ENCODE measurements at regions not wholly inside any gene's neighbourhood (a gene's known extent, or its start where the extent isn't known, plus 50 kb on each side); places are given as distances from the start of the nearest gene placed in this dataset.

DNA sequence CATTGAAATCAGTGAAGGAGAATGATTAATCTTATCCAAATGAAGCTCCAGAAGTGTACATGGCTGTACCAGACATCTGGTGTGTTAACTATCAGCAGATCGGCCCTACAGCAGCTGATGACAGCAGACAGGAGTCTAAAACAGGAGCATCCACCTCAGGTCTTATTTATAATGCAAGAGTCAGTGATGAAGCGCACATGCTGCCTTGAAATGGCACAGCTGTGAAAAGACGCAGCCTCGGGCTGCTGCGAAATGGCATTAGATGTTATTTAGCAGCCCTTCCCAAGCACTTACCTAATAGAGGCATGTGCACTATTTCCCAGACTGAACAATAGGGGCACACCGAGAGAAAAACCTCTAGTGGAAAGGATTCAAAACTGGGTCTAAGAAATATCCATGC, 472.3 kb upstream of the CBLB start:
- Histone ChIP-seq H3K27me3 (replicated peaks) (no peaks in the 10 kb centered on the region), H3K4me3 (ENCODE audit: low read depth, low read length) (no peak overlapping the region), H3K36me3 (replicated peaks) (no peaks in the 10 kb centered on the region), H3K27ac (no peak overlapping the region)
- no peak for TF ChIP-seq CTCF (IDR thresholded peaks at IDR 0.05; ENCODE audit: low read depth, low read length, missing control alignments)
- in situ Hi-C loops (cut with HindIII; ENCODE audit: low pct_ligation_motif_present, low sequenced_read_pairs), result no loop called here
- DNase-seq, result no peak

DNA sequence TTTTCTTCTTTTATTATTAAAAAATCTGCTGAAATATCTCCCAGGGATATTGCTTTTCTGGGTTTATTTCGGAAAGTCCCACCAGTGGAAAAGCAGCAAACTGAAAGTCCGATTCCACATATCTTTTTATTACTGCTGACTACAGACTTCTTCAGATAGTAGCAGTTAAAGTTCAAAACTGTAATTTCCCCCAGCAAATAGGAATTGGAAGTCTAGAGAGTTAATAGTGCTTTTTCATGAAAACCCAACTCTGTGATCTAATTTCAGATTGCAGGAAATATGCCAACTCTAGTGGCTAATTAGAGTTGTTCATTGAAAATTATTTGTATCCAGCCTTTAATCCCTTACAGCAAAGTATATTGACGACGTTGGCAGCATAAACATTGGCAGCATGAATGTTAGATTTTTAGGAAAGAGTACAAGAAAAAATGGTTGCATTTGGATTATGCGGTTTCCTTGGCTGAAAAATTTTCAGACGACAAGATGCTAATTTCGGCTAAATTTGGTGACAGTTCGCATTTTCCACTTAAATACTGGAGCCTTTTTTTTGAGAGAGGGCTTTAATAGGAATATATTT, 472.9 kb upstream of the CBLB start:
- in situ Hi-C loops (cut with HindIII; ENCODE audit: low pct_ligation_motif_present, low sequenced_read_pairs), result no loop called here
- DNase-seq, result no peak
- Histone ChIP-seq H3K4me3 (ENCODE audit: low read depth, low read length) (no peak overlapping the region), H3K27ac (no peak overlapping the region), H3K27me3 (replicated peaks) (no peaks in the 10 kb centered on the region), H3K36me3 (replicated peaks) (no peaks in the 10 kb centered on the region)
- no peak for TF ChIP-seq CTCF (IDR thresholded peaks at IDR 0.05; ENCODE audit: low read depth, low read length, missing control alignments)

GRCh38 chr3:106342386-106342785, 473.6 kb upstream of the CBLB start:
- DNase-seq, result no peak
- Histone ChIP-seq H3K27ac (no peak overlapping the region), H3K4me3 (ENCODE audit: low read depth, low read length) (no peak overlapping the region), H3K36me3 (replicated peaks) (no peaks in the 10 kb centered on the region), H3K27me3 (replicated peaks) (no peaks in the 10 kb centered on the region)
- in situ Hi-C loops (cut with HindIII; ENCODE audit: low pct_ligation_motif_present, low sequenced_read_pairs), result no loop called here
- no peak for TF ChIP-seq CTCF (IDR thresholded peaks at IDR 0.05; ENCODE audit: low read depth, low read length, missing control alignments)

DNA sequence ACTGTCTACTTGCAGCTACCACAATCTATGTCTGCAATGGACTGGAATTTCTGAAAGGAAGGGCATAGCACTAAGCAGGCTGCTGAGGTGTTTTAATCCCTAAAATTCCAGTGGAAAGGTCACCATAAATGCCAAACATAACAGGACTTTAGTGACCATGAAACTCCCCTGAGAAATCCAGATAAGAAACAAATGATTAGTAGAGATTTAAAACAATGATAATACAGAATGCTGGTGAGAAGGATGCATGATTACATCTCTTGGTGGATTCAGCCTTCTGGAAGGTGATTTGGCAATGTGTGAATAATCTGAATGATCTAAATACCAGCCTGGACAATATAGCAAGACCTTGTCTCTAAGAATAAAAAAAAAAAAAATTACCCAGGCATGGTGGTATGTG, 475.0 kb upstream of the CBLB start:
- in situ Hi-C loops (cut with HindIII; ENCODE audit: low pct_ligation_motif_present, low sequenced_read_pairs), result no loop called here
- no peak for DNase-seq
- Histone ChIP-seq H3K36me3 (replicated peaks) (no peaks in the 10 kb centered on the region), H3K27ac (no peak overlapping the region), H3K27me3 (replicated peaks) (no peaks in the 10 kb centered on the region), H3K4me3 (ENCODE audit: low read depth, low read length) (no peak overlapping the region)
- TF ChIP-seq CTCF (IDR thresholded peaks at IDR 0.05; ENCODE audit: low read depth, low read length, missing control alignments), result no peak

GRCh38 chr3:106345353-106346027, 476.7 kb upstream of the CBLB start:
- Histone ChIP-seq H3K27me3 (replicated peaks) (no peaks in the 10 kb centered on the region), H3K36me3 (replicated peaks) (no peaks in the 10 kb centered on the region), H3K27ac (peak overlapping the region; percentile 83), H3K4me3 (ENCODE audit: low read depth, low read length) (no peak overlapping the region)
- DNase-seq, result peak; percentile 84
- TF ChIP-seq CTCF (IDR thresholded peaks at IDR 0.05; ENCODE audit: low read depth, low read length, missing control alignments), result no peak
- in situ Hi-C loops (cut with HindIII; ENCODE audit: low pct_ligation_motif_present, low sequenced_read_pairs), result no loop called here

- Histone ChIP-seq H3K4me3 (ENCODE audit: low read depth, low read length) (no peak overlapping the region), H3K36me3 (replicated peaks) (no peaks in the 10 kb centered on the region), H3K27ac (no peak overlapping the region), H3K27me3 (replicated peaks) (no peaks in the 10 kb centered on the region)
- DNase-seq, result no peak
- in situ Hi-C loops (cut with HindIII; ENCODE audit: low pct_ligation_motif_present, low sequenced_read_pairs), result no loop called here
- TF ChIP-seq CTCF (IDR thresholded peaks at IDR 0.05; ENCODE audit: low read depth, low read length, missing control alignments), result no peak
These were observed 478.5 kb upstream of the CBLB start for GRCh38 chr3:106347350-106347749.

All from brain microvascular endothelial cell (primary cell).